SU-DHL-6 (cell line): ENCODE measurements at regions not wholly inside any gene's neighbourhood (a gene's known extent, or its start where the extent isn't known, plus 50 kb on each side); places are given as distances from the start of the nearest gene placed in this dataset.

ENCODE experiments used
- EZH2phosphoT487 ChIP-seq: fragments of 200-600 bp; sonication (generic), shearing (Covaris generic); conservative IDR thresholded peaks from 2 replicates; pipeline ENCODE4 v1.6.1; 2018; ENCODE audit warnings: mild to moderate bottlenecking, antibody characterized with exemption, low read length, moderate library complexity, mixed read lengths
- TF ChIP-seq, protein P1 (sequence below): fragments of 200-600 bp; sonication (generic); IDR thresholded peaks from one replicate; pipeline ENCODE4 v1.5.1; 2017; ENCODE audit warnings: antibody characterized with exemption, mild to moderate bottlenecking, low read length, moderate library complexity; ENCODE audit not compliant: insufficient read depth, poor library complexity, severe bottlenecking

GRCh38 chr16:48852458-48852857 lies 242.5 kb upstream of the N4BP1 start:
- TF ChIP-seq, protein P1, sequence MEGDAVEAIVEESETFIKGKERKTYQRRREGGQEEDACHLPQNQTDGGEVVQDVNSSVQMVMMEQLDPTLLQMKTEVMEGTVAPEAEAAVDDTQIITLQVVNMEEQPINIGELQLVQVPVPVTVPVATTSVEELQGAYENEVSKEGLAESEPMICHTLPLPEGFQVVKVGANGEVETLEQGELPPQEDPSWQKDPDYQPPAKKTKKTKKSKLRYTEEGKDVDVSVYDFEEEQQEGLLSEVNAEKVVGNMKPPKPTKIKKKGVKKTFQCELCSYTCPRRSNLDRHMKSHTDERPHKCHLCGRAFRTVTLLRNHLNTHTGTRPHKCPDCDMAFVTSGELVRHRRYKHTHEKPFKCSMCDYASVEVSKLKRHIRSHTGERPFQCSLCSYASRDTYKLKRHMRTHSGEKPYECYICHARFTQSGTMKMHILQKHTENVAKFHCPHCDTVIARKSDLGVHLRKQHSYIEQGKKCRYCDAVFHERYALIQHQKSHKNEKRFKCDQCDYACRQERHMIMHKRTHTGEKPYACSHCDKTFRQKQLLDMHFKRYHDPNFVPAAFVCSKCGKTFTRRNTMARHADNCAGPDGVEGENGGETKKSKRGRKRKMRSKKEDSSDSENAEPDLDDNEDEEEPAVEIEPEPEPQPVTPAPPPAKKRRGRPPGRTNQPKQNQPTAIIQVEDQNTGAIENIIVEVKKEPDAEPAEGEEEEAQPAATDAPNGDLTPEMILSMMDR, result no peak
- TF ChIP-seq EZH2phosphoT487, result no peak
